ENCODE measurements at regions not wholly inside any gene's neighbourhood (a gene's known extent, or its start where the extent isn't known, plus 50 kb on each side); places are given as distances from the start of the nearest gene placed in this dataset.
"Not testable (repeated sequence)": the region's sequence is repeated elsewhere in the genome, so short reads cannot be mapped to it uniquely, and the experiment has no call there.

DNA sequence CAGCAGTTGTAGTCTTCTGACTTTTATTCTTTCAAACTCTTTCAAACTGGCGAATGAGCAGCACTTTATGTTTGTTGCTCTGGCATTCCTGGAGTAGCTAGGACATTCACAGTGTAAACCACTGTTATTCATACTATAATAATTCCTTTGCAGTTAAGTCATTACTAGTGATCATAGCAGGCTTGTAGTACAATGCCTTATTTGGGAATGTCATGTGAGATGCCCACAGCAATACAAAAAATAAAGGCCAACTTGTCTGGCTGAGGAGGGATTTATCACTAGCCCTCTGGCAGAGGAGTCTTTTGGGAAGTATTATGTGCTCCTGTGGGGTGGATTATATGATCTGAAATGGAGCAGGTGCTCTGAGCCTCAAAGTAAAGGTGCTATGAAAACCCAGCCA lies 197.2 kb downstream of the VGLL3 start:
- DNase-seq: no peak

GRCh38 chr3:86792316-86792715 lies 198.6 kb downstream of the VGLL3 start:
- DNase-seq: no peak

GRCh38 chr3:86790884-86791549 lies 199.9 kb downstream of the VGLL3 start:
- no peak for DNase-seq

GRCh38 chr3:86788371-86788770 lies 202.6 kb downstream of the VGLL3 start:
- no peak for DNase-seq

DNA sequence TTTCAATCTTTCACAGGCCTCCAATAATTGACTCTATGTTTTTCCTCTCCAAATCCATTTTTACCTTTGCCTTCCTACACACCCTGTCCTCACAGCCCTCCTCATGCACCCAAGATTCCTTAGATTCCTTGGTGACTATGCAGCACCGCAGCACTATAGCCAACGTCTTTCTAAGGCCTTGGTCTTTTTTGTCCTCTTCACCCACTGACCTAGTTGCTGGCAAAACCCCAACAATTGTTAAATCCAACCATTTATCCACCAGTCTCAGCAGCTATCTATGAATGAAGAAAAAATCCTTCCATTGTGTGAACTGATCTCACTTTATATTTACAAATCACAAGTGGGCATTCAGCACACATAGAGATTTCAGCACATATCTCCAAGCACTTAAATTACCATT lies 203.9 kb downstream of the VGLL3 start:
- no peak for DNase-seq

GRCh38 chr3:86785386-86785785 lies 205.6 kb downstream of the VGLL3 start:
- DNase-seq: no peak

DNA sequence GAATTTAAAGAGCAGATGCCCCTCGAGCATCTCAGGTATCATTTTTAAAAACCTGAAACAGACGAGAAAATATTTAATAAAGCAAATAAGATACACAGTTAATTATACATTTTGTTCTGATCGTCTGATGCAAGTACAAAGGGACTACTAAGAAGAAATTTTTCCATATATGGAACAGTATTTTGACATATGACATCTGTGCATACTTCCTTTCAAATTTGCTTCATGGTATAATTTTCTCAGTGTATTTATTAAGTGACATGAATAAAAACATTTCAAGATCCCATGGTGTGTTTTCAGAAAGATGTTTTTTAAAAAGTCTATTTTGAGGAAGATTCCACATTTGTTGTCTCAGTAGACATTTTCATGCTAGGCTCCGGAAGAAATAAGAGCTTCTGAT lies 208.1 kb downstream of the VGLL3 start:
- no peak for DNase-seq

DNA sequence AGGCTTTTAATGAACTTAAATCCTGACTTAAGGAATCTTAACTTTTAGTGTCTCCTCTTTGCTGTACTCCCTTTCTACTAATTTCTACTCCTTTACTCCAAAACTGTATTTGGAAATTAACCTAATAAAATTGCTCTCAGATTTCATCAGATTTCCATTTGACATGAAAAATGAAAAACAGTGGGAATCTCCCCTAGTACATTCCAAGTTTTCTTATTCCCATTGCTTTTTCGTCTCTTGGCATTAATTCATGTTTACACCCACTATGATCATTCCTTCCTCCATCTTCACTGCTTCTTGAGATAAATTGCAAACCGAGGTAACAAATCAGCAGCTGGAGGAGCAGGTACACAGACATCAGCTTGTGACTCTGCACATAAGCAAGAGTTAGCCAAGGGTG lies 208.7 kb downstream of the VGLL3 start:
- no peak for DNase-seq

DNA sequence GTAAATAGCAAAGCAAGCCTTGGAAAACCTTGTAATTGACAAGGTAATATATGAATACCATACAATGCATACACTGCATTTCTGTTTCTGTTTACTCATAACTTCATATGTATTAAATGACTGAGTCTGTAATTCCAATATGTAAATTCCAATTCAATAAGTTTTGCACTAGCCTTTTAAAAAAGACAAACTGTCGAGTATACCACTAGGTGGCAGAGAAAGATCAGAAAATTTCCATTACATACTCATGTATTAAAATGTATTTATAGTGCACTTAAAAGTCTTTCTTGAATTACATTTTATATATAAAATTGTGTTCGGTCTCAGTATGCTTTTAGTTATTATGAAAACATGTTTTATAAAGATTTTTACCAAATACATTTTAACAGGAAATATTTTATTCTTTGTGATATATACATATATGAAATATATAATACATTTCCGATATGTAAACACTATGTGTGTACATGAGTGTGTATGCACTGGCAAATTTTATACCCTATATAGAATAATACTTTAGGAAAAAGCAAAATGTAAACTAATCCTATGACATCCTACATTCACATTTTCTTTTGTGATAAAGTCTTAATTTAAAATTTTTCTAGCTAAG lies 216.8 kb downstream of the VGLL3 start:
- no peak for DNase-seq

GRCh38 chr3:86772699-86773098 lies 218.2 kb downstream of the VGLL3 start:
- DNase-seq: no peak

- DNase-seq: no peak
These were observed 219.0 kb downstream of the VGLL3 start for GRCh38 chr3:86771741-86772512.

DNA sequence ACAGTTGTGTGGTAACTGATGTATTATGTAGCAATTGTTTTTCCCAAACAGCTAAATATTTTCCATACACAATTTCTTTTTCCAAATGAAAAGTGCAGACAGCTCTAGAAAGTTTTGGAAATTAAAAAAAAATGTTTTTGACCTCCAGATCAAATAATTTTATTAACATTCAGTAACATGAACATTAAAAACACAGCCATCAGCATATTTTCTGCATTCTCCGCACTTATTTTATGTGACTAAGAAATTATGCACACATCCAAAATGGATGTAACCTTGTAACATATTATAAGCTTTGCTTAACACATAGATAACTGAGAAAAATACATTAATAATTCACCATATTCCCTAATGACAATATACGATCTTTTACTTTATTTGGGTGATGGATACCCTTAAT lies 224.6 kb downstream of the VGLL3 start:
- no peak for DNase-seq

DNA sequence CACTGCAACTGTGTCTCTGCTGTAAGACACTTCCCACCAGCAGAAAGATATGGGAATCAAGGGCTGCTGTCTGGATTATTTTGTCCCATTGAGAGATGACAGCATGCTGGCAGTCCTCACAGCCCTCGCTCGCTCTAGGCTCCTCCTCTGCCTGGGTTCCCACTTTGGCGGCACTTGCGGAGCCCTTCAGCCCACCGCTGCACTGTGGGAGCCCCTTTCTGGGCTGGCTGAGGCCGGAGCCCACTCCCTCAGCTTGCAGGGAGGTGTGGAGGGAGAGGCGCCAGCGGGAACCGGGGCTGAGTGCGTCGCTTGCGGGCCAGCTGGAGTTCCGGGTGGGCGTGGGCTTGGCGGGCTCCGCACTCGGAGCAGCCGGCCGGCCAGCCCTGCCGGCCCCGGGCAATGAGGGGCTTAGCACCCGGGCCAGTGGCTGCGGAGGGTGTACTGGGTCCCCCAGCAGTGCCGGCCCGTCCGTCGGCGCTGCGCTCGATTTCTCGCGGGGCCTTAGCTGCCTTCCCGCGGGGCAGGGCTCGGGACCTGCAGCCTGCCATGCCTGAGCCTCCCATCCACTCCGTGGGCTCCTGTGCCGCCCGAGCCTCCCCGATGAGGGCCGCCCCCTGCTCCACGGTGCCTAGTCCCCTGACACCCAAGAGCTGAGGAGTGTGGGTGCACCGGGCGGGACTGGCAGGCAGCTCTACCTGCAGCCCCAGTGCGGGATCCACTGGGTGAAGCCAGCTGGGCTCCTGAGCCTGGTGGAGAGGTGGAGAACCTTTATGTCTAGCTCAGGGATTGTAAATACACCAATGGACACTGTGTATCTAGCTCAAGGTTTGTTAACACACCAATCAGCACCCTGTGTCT lies 233.4 kb downstream of the VGLL3 start:
- DNase-seq: not testable (repeated sequence)

DNA sequence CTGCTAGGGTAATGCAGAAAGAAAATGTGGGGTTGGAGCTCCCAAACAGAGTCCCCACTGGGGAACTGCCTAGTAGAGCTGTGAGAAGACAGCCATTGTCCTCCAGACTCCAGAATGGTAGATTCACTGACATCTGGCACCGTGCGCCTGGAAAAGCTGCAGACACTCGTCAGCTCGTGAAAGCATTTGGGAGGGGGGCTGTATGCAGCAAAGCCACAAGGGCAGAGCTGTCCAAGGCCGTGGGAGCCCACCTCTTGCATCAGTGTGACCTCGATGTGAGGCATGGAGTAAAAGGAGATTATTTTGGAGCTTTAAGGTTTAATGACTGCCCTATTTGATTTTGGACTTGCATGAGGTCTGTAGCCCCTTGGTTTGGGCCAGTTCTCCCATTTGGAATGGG lies 242.9 kb downstream of the VGLL3 start:
- DNase-seq: no peak

DNA sequence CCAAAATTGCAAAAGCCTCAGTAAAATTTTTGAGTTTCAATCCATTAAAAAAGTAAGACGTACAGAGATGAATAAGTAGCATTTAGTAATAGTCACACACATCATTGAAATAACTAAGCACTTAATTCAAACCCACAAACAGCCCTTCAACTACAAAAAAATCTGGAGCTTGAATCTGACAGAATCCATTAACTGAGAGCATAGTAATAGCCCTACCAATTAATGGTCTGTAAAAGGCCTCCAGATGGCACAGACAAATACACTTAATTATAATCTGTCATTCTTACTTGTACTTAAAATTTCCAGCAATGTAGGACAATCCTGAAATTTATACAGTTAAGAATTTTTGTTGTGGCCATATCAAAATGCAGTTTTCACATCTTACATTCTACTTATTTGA lies 246.9 kb downstream of the VGLL3 start:
- DNase-seq: peak; percentile 65

GRCh38 chr3:86743233-86743632 lies 247.7 kb downstream of the VGLL3 start:
- no peak for DNase-seq

DNA sequence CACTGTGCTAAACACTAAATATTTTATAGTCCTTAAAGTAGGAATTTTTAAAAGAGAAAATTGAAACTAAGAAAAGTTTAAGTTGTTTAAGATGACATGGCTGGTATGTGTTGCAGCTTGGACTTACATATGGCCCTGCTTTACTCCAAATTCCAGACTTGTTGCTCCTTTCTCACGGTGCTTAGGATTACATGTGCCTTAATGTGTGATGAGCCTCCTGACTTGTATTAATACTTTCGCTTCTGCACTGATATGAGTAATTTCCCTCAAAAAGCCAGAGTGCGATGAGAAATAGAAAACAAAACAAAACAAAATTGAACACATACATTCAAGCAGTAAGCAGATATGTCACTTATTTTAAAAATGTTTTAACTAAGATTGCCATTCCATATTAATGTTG lies 250.2 kb downstream of the VGLL3 start:
- no peak for DNase-seq

GRCh38 chr3:86739244-86739643 lies 251.7 kb downstream of the VGLL3 start:
- no peak for DNase-seq

DNA sequence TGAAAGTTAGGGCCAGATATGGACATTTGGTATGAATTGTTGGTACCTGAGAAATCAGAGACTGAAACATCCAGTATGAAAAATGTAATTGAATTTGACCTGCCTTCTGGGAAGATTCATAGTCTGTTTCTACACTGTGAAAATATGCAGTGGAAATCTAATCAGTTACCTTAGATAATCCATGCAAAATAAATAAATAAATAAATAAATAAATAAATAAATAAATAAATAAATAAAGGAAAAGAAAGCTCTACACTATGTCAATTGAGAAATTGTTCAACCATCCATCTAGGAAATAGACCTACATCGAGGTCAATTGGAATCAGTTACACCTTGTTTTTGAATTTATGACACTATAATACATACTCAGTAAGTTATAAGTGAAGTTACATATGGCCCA lies 252.3 kb downstream of the VGLL3 start:
- DNase-seq: no peak

- DNase-seq: no peak
These were observed 253.4 kb downstream of the VGLL3 start for GRCh38 chr3:86737517-86737916.

GRCh38 chr3:86733257-86733656 lies 257.7 kb downstream of the VGLL3 start:
- no peak for DNase-seq

GRCh38 chr3:86731501-86731901 lies 259.4 kb downstream of the VGLL3 start:
- no peak for DNase-seq

DNA sequence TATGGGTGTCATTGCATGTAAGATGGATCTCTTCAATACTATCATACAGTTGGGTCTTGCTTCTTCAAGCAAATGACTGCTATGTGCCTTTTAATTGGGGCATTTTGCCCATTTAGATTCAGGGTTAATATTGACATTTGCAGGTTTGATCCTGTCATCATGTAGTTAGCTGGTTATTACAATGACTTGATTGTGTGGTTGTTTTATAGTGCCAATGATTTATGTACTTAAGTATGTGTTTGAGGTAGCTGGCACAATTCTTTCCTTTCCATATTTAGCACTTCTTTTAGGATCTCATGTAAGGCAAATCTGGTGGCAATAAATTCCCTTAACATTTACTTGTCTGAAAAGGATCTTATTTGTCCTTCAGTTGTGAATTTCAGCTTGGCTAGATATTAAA lies 267.5 kb downstream of the VGLL3 start:
- no peak for DNase-seq

All from NCI-H524 treated with DMSO at 0.1 percent for 48 hours (cell line).